RPMI8226 (cell line): ENCODE measurements at regions not wholly inside any gene's neighbourhood (a gene's known extent, or its start where the extent isn't known, plus 50 kb on each side); places are given as distances from the start of the nearest gene placed in this dataset.

ENCODE experiments used
- DNase-seq: peaks from one replicate; pipeline ENCODE4 v3.0.0-alpha.2; 2015

- DNase-seq = no peak
Observed at GRCh38 chr4:125826801-125827695, 512.3 kb downstream of the FAT4 start.

- no peak for DNase-seq
Observed at GRCh38 chr4:125827696-125828052, 512.9 kb downstream of the FAT4 start.

- no peak for DNase-seq
Observed at GRCh38 chr4:125828346-125828745, 513.6 kb downstream of the FAT4 start.

- DNase-seq = no peak
Observed at GRCh38 chr4:125832161-125832560, 517.4 kb downstream of the FAT4 start.

- DNase-seq = no peak
Observed at GRCh38 chr4:125836597-125837195, 521.9 kb downstream of the FAT4 start.

GRCh38 chr4:125837493-125838201 lies 522.9 kb downstream of the FAT4 start:
- no peak for DNase-seq

- DNase-seq = no peak
Observed at GRCh38 chr4:125838202-125838601, 523.4 kb downstream of the FAT4 start.

GRCh38 chr4:125838924-125839323 lies 524.2 kb downstream of the FAT4 start:
- no peak for DNase-seq

- DNase-seq = no peak
Observed at GRCh38 chr4:125843947-125844346, 529.2 kb downstream of the FAT4 start.

GRCh38 chr4:125847518-125847917 lies 532.8 kb downstream of the FAT4 start:
- DNase-seq = no peak

- DNase-seq = no peak
Observed at GRCh38 chr4:125849869-125850268, 535.1 kb downstream of the FAT4 start.

GRCh38 chr4:125891597-125892258 lies 577.0 kb downstream of the FAT4 start:
- no peak for DNase-seq

- DNase-seq = no peak
Observed at GRCh38 chr4:125904802-125905201, 590.0 kb downstream of the FAT4 start.

- no peak for DNase-seq
Observed at GRCh38 chr4:125911058-125911457, 596.3 kb downstream of the FAT4 start.

GRCh38 chr4:125911481-125911880 lies 596.7 kb downstream of the FAT4 start:
- no peak for DNase-seq

GRCh38 chr4:125917559-125917958 lies 602.8 kb downstream of the FAT4 start:
- DNase-seq = no peak

- DNase-seq = no peak
Observed at GRCh38 chr4:125928652-125929051, 613.9 kb downstream of the FAT4 start.

- no peak for DNase-seq
Observed at GRCh38 chr4:125938541-125938940, 623.8 kb downstream of the FAT4 start.

GRCh38 chr4:125940426-125940825 lies 625.7 kb downstream of the FAT4 start:
- no peak for DNase-seq

- DNase-seq = no peak
Observed at GRCh38 chr4:125944966-125945365, 630.2 kb downstream of the FAT4 start.

GRCh38 chr4:125948021-125948420 lies 633.3 kb downstream of the FAT4 start:
- no peak for DNase-seq

- no peak for DNase-seq
Observed at GRCh38 chr4:125951261-125951887, 636.6 kb downstream of the FAT4 start.

- DNase-seq = no peak
Observed at GRCh38 chr4:125952631-125953030, 637.9 kb downstream of the FAT4 start.
